GM13977 (cell line): ENCODE measurements at regions not wholly inside any gene's neighbourhood (a gene's known extent, or its start where the extent isn't known, plus 50 kb on each side); places are given as distances from the start of the nearest gene placed in this dataset.
A peak's percentile ranks its signal among the peaks of the same experiment; 100 is the strongest.

Experiments used
- DNase-seq: peaks from one replicate; pipeline ENCODE4 v3.0.0; 2012; ENCODE audit warnings: low spot score
- CTCF ChIP-seq: IDR thresholded peaks from 2 replicates; pipeline ENCODE4 v1.5.1; 2012; ENCODE audit warnings: mild to moderate bottlenecking, control low read depth; ENCODE audit not compliant: insufficient read depth; ENCODE audit errors: extremely low read depth, missing control alignments
- in situ Hi-C: fragments of 300-500 bp; cut with MboI; formaldehyde crosslinking; loops from one replicate; pipeline ENCODE4 v1.12.0; 2022; ENCODE audit warnings: low sequenced_read_pairs, low pct_unique_long_range_greater_than_20kb, mixed read lengths, inconsistent platforms; ENCODE audit not compliant: unreplicated experiment

GRCh38 chr14:104364830-104365229 lies 214.7 kb upstream of the C14orf180 start:
- DNase-seq = no peak
- TF ChIP-seq CTCF = no peak
- in situ Hi-C loops = no loop called here

- no peak for DNase-seq
- TF ChIP-seq CTCF = no peak
- in situ Hi-C loops = no loop called here
These were observed 212.4 kb upstream of the C14orf180 start for GRCh38 chr14:104366931-104367865.

GRCh38 chr14:104367866-104368750 lies 211.5 kb upstream of the C14orf180 start:
- TF ChIP-seq CTCF = no peak
- DNase-seq = no peak
- in situ Hi-C loops = no loop called here

GRCh38 chr14:104368751-104369100 lies 210.8 kb upstream of the C14orf180 start:
- no peak for TF ChIP-seq CTCF
- no peak for DNase-seq
- in situ Hi-C loops = no loop called here

- DNase-seq = no peak
- TF ChIP-seq CTCF = no peak
- in situ Hi-C loops = no loop called here
These were observed 210.4 kb upstream of the C14orf180 start for GRCh38 chr14:104369208-104369607.

GRCh38 chr14:104370256-104370870 lies 209.2 kb upstream of the C14orf180 start:
- no peak for DNase-seq

More at GRCh38 chr14:104370256-104370870, 209.2 kb upstream of the C14orf180 start:
- in situ Hi-C loops = no loop called here
- TF ChIP-seq CTCF = peak; percentile 24
